ENCODE measurements at regions not wholly inside any gene's neighbourhood (a gene's known extent, or its start where the extent isn't known, plus 50 kb on each side); places are given as distances from the start of the nearest gene placed in this dataset.

DNA sequence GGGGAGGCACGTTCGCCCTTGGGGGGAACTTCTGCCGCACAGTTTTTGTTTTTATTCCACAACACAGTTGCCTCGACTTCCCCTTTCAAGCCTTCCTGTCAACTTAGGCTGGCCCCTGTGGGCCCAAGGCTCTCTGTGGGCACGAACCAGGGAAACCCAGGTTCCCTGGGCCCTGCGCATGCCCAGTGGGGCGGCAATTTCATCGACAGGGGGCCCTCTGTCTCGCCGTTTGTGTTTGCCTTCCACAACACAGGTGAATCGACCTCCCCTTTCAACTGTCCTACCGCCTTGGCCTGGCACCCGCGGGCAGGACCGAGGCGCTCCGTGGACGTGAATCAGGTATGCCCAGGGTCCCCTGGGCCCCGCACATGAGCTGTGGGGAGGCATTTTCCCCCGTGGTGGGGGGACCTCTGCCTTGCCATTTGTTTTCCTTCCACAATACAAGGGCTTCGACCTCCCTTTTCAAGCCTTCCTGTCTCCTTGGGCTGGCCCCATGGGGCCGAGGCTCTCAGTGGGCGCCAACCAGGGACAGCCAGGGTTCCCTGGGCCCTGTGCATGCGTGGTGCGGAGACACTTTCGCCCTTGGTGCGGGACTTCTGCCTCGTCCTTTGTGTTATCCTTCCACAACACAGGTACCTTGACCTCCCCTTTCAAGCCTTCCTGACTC, 354.0 kb downstream of the ALG10 start:
- no peak for DNase-seq (ENCODE audit: low spot score)

DNA sequence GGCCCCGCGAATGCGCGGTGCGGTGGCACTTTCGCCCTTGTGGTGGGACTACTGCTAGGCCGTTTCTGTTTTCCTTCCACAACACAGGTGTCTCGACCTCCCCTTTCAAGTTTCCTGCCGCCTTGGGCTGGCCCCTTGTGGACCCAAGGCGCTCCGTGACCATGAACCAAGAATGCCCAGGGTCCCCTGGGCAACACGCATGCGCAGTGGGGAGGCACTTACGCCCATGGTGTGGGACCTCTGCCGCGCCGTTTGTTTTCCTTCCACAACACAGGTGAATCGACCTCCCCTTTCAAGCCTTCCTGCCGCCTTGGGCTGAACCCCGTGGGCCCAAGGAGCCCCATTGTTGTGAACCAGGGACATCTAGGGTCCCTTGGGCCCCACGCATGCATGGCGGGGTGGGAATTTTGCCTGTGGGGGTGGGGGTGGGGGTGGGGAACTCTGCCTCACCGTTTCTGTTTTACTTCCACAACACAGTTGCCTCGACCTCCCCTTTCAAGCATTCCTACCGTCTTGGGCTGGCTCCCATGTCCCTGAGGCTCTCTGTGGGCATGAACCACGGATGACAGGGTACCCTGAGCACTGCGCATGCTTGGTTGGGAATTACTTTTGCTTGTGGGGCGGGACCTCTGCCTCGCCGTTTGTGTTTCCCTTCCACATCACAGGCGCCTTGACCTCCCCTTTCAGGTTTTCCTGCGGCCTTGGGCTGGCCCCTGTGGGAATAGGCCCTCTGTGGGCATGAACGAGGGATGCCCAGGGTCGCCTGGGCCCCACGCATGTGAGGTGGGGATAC, 355.1 kb downstream of the ALG10 start:
- DNase-seq (ENCODE audit: low spot score), result no peak

DNA sequence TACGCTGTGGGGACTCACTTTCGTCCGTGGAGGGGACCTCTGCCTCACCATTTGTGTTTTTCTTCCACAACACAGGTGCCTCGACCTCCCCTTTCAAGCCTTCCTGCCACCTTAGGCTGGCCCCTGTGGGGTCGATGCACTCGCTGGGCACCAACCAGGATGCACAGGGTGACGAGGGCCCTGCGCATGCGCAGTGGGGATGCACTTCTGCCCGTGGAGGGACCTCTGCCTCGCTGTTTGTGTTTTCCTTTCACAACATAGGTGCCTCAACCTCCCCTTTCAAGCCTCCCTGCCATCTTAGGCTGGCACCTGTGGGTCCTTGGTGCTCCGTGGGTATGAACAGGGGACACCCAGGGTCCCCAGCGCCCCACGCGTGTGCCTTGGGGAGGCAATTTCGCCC, 356.8 kb downstream of the ALG10 start:
- no peak for DNase-seq (ENCODE audit: low spot score)

DNA sequence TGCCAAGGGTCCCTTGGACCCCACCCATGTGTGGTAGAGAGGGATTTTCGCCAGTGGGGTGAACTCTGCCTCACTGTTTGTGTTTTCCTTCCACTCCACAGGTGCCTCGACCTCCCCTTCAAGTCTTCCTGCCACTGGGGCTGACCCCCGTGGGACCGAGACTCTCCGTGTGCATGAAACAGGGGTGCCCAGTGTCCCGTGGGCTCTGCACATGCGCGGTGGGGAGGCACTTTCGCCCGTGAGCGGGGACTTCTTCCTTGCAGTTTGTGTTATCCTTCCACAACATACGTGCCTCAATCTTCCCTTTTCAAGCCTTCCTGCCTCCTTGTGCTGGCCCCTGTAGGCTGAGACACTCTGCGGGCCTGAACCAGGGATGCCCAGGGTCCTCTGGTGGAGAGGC, 362.4 kb downstream of the ALG10 start:
- no peak for DNase-seq (ENCODE audit: low spot score)

DNA sequence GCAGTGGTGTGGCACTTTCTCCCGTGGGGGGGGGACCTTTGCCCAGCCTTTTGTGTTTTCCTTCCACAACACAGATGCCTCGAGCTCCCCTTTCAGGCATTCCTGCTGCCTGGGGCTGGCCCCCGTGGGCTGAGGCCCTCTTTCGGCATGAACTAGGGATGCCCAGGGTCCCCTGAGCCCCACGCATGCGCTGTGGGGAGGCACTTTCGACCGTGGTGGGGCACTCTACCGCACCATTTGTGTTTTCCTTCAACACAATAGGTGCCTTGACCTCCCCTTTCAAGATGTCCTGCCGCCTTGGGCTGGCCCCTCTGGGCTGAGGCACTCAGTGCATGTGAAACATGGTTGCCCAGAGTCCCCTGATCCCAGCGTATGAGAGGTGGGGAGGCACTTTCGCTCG, 363.7 kb downstream of the ALG10 start:
- DNase-seq (ENCODE audit: low spot score), result no peak

DNA sequence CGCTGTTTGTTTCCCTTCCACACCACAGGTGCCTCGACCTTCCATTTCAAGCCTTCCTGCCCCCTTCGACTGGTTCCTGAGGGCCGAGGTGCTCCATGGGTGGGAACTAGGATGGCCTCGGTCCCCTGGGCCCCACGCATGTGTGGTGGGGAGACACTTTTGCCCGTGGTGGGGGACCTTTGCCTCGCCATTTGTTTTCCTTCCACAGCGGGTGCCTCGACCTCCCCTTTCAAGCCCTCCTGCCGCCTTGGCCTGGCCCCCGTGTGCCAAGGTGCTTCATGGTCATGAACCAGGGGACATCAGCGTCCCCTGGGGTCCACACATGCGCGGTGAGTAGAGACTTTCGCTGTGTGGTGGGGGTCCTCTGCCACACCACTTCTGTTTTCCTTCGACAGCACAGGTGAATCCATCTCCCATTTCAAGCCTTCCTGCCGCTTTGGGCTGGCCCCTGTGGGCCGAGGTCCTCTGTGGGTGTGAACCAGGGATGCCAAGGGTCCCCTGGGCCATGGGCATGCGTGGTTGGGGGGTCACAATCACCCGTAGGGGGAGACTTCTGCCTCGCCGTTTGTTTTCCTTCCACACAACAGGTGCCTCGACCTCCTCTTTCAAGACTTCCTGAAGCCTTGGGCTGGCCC, 364.4 kb downstream of the ALG10 start:
- DNase-seq (ENCODE audit: low spot score), result no peak

DNA sequence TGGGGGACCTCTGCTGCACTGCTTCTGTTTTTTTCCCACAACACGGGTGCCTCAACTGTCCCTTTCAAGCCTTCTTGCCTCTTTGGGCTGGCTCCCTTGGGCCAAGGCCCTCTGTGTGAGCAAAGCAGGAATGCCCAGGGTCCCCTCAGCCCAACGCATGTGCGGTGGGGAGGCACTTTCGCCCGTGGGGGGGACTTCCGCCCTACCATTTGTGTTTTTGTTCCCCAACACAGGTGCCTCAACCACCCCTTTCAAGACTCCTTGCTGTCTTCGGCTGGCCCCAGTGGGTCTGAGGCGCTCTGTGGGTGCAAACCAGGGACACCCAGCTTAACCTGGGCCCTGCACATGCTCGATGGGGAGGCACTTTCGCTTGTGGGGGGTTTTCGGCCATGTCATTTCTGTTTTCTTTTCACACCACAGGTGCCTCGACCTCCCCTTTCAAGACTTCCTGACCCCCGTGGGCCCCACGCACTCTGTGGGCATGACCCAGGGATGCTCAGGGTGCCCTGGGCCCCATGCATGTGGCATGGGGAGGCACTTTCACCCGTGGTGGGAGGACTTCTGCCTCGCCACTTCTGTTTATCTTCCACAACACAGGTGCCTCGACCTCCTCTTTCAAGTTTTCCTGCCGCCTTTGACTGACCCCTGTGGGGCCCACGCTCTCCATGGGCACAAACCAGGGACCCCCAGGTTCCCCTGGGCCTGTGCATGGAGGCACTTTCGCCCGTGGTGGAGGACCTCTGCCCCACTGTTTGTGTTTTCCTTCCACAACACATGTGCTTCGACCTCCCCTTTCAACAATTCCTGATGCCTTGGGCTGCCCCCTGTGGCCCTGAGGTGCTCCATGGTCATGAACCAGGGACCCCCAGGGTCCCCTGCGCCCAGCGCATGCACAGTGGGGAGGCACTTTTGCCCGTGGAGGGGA, 365.7 kb downstream of the ALG10 start:
- DNase-seq (ENCODE audit: low spot score), result no peak

DNA sequence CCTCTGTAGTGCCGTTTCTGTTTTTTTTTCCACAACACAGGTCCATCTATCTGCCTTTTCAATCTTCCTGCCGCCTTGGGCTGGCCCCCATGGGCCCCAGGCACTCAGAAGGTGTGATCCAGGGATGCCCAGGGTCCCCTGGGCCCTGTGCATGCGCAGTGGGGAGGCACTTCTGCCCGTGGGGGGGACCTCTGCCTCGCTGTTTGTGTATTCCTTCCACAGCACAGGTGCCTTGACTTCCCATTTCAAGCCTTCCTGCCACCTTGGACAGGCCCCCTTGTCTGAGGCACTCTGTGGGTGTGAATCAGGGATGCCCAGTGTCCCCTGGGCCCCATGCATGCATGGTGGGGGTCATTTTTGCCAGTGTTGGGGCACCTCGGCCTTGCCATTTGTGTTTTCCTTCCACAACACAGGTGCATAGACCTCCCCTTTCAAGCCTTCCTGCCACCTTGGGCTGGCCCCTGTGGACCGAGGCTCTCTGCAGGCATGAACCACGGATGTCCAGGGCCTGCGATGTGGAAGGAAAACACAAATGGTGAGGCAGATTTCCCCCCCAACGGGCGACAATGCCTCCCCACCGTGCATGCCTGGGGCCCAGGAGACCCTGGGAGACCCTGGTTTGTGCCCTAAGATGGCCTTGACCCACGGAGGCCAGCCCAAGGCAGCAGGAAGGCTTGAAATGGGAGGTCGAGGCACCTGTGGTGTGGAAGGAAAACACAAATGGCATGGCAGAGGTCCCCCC, 366.5 kb downstream of the ALG10 start:
- DNase-seq (ENCODE audit: low spot score), result no peak

DNA sequence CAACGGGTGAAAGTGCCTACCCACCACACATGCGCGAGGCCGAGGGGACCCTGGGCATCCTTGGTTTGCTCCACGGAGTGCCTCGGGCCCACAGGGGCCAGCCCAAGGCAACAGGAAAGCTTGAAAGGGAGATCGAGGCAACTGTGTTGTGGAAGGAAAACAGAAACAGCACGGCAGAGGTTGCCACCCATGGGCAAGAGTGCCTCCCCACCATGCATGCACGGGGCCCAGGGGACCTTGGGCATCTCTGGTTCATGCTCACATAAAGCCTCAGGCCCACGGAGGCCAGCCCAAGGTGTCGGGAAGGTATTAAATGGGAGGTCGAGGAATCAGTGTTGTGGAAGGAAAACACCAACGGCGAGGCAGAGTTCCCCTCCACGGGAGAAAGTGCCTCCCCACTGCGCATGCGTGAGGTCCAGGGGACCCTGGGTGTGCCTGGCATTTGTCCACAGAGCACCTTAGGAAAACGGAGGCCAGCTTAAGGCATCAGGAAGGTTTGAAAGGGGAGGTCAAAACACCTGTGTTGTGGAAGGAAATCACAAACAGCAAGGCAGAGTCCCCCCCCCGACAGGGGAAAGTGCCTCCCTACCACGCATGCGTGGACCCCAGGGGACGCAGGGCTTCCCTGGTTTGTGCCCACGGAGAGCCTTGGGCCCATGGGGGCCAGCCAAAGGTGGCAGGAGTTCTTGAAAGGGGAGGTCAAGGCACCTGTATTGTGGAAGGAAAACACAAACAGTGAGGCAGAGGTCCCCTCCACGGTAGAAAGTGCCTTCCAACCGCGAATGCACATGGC, 367.3 kb downstream of the ALG10 start:
- DNase-seq (ENCODE audit: low spot score), result no peak

DNA sequence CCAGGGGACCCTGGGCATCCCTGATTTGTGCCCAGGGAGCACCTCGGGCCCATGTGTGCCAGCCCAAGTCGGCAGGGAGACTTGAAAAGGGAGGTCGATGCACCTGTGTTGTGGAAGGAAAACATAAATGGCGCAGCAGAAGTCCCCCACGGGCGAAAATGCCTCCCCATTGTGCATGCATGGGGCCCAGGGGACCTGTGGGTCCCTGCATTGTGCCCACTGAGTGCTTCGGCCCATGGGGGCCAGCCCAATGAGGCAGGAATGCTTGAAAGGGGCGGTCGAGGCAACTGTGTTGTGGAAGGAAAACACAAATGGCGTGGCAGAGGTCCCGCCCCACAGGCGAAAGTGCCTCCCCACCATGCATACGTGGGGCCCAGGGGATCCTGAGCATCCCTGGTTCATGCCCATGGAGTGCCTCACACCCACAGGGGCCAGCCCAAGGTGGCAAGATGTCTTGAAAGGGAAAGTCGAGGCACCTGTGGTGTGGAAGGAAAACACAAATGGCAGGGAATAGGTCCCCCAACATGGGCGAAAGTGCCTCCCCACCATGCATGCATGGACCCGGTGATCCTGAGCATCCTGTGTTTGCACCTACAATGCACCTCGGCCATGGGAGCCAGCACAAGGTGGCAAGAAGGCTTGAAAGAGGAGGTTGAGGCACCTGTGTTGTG, 368.0 kb downstream of the ALG10 start:
- no peak for DNase-seq (ENCODE audit: low spot score)

DNA sequence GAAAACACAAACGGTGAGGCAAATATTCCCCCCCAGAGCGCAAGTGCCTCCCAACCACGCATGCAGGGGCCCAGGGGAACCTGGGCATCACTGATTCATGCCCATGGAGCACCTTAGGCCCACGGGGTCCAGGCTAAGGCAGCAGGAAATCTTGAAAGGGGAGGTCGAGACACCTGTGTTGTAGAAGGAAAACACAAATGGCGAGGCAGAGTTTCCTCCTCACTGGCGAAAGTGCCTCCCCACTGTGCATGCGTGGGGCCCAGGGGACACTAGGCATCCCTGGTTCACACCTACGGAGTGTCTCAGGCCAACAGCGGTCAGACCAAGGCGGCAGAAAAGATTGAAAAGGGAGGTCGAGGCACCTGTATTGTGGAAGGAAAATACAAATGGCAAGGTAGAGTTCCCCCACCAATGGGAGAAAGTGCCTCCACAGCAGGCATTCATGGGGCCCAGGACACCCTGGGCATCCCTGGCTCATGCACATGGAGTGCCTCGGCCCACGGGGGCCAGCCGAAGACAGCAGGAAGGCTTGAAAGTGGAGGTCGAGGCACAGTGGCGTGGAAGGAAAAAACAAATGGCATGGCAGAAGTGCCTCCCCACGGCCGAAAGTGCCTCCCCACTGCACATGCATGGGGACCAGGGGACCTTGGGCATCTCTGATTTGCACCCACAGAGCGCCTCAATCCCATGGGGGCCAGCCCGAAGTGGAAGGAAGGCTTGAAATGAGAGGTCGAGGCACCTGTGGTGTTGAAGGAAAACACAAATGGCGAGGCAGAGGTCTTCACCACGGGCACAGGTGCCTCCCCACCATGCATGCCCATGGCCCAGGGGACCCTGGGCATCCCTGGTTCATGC, 368.8 kb downstream of the ALG10 start:
- DNase-seq (ENCODE audit: low spot score), result no peak

DNA sequence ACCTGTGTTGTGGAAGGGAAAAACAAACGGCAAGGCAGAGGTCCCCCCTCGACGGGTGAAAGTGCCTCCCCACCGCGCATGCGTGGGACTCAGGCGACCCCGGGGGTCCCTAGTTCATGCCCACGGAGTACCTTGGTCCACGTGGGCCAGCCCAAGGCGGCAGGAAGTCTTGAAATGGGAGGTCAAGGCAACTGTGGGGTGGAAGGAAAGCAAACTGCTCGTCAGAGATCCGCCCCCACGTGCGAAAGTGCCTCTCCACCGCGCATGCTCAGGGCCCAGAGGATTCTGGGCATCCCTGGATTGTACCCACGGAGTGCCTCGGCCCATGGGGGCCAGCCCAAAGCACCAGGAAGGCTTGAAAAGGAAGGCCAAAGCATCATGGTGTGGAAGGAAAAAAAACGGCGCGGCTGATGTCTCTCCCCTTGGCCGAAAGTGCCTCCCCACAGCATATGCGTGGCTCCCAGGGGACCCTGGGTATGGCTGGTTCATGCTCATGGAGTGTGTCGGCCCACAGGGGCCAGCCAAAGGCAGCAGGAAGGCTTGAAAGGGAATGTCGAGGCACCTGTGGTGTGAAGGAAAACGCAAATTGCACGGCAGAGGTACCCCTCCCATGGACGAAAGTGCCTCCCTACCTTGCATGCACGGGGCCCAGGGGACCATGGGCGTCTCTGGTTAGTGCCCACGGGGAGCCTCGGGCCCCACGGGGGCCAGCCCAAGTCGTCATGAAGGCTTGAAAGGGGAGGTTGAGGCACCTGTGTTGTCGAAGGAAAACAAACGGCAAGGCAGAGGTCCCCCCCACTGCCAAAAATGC, 369.7 kb downstream of the ALG10 start:
- DNase-seq (ENCODE audit: low spot score), result no peak

DNA sequence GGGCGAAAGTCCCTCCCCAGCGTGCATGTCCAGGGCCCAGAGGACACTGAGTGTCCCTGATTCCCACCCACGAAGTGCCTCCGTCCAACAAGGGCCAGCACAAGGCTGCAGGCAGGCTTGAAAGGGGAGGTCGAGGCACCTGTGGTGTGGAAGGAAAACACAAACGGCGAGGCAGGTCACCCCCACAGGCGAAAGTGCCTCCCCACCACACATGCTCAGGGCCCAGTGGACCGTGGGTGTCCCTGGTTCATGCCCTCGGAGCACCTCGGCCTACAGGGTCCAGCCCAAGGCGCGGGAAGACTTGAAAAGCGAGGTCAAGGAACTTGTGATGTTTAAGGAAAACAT, 370.4 kb downstream of the ALG10 start:
- no peak for DNase-seq (ENCODE audit: low spot score)

DNA sequence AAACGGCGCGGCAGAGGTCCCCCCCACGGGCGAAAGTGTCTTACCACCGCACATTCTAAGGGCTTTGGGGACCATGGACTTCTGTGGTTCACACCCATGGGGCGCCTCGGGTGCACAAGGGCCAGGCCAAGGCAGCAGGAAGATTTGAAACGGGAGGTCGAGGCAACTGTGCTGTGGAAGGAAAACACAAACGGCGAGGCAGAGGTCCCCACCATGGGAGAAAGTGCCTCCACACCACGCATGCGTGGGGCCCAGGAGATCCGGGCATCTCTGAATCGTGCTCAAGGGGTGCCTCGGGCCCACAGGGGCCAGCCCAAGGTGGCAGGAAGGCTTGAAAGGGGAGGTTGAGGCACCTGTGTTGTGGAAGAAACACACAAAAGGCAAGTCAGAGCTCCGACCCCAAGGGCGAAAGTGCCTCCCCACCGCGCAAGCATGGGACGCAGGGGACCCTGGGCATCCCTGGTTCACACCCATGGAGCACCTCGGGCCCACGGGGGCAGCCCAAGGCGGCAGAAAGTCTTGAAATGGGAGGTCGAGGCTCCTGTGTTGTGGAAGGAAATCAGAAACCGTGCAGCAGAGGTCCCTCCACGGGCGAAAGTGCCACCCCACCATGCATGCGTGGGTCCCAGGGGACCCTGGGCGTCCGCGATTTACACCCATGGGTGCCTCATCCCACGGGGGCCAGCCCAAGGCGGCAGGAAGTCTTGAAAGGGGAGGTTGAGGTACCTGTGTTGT, 371.0 kb downstream of the ALG10 start:
- DNase-seq (ENCODE audit: low spot score), result no peak

DNA sequence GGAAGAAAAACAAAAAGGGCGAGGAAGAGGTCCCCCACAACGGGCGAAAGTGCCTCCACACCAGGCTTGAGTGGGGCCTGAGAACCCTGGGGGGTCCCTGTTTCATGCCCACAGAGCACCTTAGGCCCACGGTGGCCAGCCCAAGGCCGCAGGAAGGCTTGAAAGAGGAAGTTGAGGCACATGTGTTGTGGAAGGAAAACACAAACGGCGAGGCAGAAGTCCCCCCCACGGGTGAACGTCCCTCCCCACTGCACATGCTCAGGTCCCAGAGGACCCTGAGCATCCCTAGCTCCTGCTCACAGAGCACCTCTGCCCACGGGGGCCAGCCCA, 371.5 kb downstream of the ALG10 start:
- no peak for DNase-seq (ENCODE audit: low spot score)

DNA sequence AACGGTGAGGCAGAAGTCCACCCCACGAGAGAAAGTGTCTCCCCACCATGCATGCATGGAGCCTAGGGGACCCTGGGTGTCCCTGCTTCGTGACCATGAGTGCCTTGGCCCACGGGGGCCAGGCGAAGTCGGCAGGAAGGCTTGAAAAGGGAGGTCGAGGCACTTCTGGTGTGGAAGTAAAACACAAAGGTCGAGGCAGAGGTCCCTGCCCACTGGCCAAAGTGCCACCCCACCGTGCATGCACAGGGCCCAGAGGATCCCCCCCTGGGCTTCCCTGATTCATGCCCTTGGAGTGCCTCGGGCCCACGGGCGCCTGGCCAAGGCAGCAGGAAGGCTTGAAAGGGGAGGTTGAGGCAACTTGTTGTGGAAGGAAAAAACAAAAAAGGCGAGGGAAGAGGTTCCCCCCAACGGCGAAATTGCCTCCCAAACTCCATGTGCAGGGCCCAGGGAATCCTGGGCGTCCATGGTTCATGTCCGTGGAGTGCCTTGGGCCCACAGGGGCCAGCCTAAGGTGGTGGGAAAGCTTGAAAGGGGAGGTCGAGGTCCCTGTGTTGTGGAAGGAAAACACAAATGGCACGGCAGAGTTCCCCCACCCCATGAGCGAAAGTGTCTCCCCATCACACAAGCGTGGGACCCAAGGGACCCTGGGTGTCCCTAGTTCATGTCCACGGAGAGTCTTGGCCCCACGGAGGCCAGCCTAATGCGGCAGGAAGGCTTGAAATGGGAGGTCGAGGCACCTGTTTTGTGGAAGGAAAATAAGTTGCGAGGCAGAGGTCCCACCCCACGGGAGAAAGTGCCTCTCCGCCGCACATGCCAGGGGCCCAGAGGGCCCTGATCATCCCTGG, 372.1 kb downstream of the ALG10 start:
- no peak for DNase-seq (ENCODE audit: low spot score)
